H1 (cell line): ENCODE measurements at regions not wholly inside any gene's neighbourhood (a gene's known extent, or its start where the extent isn't known, plus 50 kb on each side); places are given as distances from the start of the nearest gene placed in this dataset.

Experiments
- BCL11A ChIP-seq, 2 experiments: IDR thresholded peaks; one replicate each; pipeline ENCODE4 v1.6.1; 2011; ENCODE audit warnings: low read depth in 2 of 2, low read length in 2 of 2, mild to moderate bottlenecking in 2 of 2
- CBX8 ChIP-seq: fragments of 300-800, 300-1000 bp; sonication (generic); IDR thresholded peaks from 2 replicates; pipeline ENCODE4 v1.7.1; 2016; ENCODE audit warnings: low read depth, low read length, borderline replicate concordance
- CTCF ChIP-seq, 3 experiments: IDR thresholded peaks; 1 replicate in 2 of 3; 2 replicates in 1 of 3; pipeline versions ENCODE4 v1.5.1 to v1.6.1; 2011; ENCODE audit warnings: low read length in 3 of 3, mild to moderate bottlenecking in 3 of 3, inconsistent platforms in 2 of 3, low read depth in 1 of 3, moderate library complexity in 1 of 3; ENCODE audit not compliant: insufficient read depth in 1 of 3; ENCODE audit errors: control extremely low read depth in 1 of 3
- EGR1 ChIP-seq: IDR thresholded peaks from 2 replicates; pipeline ENCODE4 v1.6.1; 2011; ENCODE audit warnings: low read depth, low read length, borderline replicate concordance
- EP300 ChIP-seq, 2 experiments: IDR thresholded peaks; 1 replicate in 1 of 2; 2 replicates in 1 of 2; pipeline ENCODE4 v1.6.1; 2011 to 2012; ENCODE audit warnings: low read depth in 2 of 2, low read length in 2 of 2, mild to moderate bottlenecking in 2 of 2, borderline replicate concordance in 1 of 2, inconsistent platforms in 1 of 2, moderate library complexity in 1 of 2
- NRF1 ChIP-seq: IDR thresholded peaks from 2 replicates; pipeline ENCODE4 v1.6.1; 2011; ENCODE audit warnings: mild to moderate bottlenecking, low read depth, low read length, improper control_type of control experiment
- SP1 ChIP-seq: IDR thresholded peaks from 2 replicates; pipeline ENCODE4 v1.6.1; 2011; ENCODE audit warnings: low read depth, low read length
- ZNF274 ChIP-seq: IDR thresholded peaks from 2 replicates; pipeline ENCODE4 v1.7.0; 2012; ENCODE audit warnings: low read length, borderline replicate concordance; ENCODE audit errors: extremely low read depth

DNA sequence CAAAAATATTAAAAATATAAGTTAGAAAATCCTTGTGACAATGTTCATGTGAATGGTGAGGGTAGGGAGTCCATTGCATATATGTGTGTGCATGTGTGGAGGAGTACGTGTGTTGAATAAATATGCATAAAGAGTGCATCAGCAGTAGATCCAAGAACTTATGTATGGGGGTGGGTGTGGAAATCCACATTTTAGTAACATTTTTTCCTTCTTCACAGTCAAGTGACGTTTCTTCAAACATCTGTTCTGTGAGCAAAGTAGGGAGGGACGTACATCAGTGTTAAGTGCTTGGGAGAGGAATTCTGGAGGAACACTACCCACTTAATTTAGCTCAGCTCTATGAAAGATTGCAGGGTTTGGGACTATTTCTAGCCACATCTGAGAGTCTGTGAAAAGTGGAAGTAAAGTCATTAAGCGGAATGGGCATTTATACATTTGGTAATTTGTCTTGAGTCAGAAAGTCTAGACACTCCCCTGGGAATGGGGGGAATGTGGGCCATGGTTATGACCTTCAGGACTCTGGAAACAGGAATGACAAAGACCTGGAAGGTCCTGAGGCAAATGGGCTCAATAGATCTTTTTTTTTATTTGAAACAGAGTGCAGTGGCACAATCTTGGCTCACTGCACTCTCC is 156.4 kb upstream of the PLXNC1 start (continued):
- TF ChIP-seq BCL11A (IDR thresholded peaks at IDR 0.05; ENCODE audit: low read depth in 2 of 2, low read length in 2 of 2) (no peak), CBX8 (no peak), ZNF274 (no peak), EGR1 (no peak), CTCF (IDR thresholded peaks at IDR 0.05; ENCODE audit: control extremely low read depth in 1 of 3, insufficient read depth in 1 of 3, low read depth in 1 of 3, low read length in 3 of 3) (no peak), EP300 (IDR thresholded peaks at IDR 0.05; ENCODE audit: borderline replicate concordance in 1 of 2, low read depth in 2 of 2, low read length in 2 of 2) (no peak), NRF1 (no peak), SP1 (no peak)
